ENCODE measurements at regions not wholly inside any gene's neighbourhood (a gene's known extent, or its start where the extent isn't known, plus 50 kb on each side); places are given as distances from the start of the nearest gene placed in this dataset.

- DNase-seq (ENCODE audit: low read depth): no peak
- no peak for TF ChIP-seq CTCF (IDR thresholded peaks at IDR 0.05; ENCODE audit: control insufficient read depth, extremely low read depth, insufficient read depth)
- H3K4me3 ChIP-seq (ENCODE audit: low read depth, low read length): no peak overlapping the region
Observed at GRCh38 chr10:105596749-105597148, 955.7 kb downstream of the SORCS3 start.

GRCh38 chr10:105594296-105594695 lies 953.2 kb downstream of the SORCS3 start:
- H3K4me3 ChIP-seq (ENCODE audit: low read depth, low read length): no peak overlapping the region
- TF ChIP-seq CTCF (IDR thresholded peaks at IDR 0.05; ENCODE audit: control insufficient read depth, extremely low read depth, insufficient read depth): no peak
- no peak for DNase-seq (ENCODE audit: low read depth)

- no peak overlapping the region for H3K4me3 ChIP-seq (ENCODE audit: low read depth, low read length)
- no peak for DNase-seq (ENCODE audit: low read depth)
- no peak for TF ChIP-seq CTCF (IDR thresholded peaks at IDR 0.05; ENCODE audit: control insufficient read depth, extremely low read depth, insufficient read depth)
Observed at GRCh38 chr10:105592468-105592867, 951.4 kb downstream of the SORCS3 start.

GRCh38 chr10:105586451-105587098 lies 945.5 kb downstream of the SORCS3 start:
- TF ChIP-seq CTCF (IDR thresholded peaks at IDR 0.05; ENCODE audit: control insufficient read depth, extremely low read depth, insufficient read depth): no peak
- no peak for DNase-seq (ENCODE audit: low read depth)
- H3K4me3 ChIP-seq (ENCODE audit: low read depth, low read length): no peak overlapping the region

- H3K4me3 ChIP-seq (ENCODE audit: low read depth, low read length): no peak overlapping the region
- no peak for DNase-seq (ENCODE audit: low read depth)
- TF ChIP-seq CTCF (IDR thresholded peaks at IDR 0.05; ENCODE audit: control insufficient read depth, extremely low read depth, insufficient read depth): no peak
Observed at GRCh38 chr10:105585753-105586152, 944.7 kb downstream of the SORCS3 start.

- DNase-seq (ENCODE audit: low read depth): no peak
- TF ChIP-seq CTCF (IDR thresholded peaks at IDR 0.05; ENCODE audit: control insufficient read depth, extremely low read depth, insufficient read depth): no peak
- H3K4me3 ChIP-seq (ENCODE audit: low read depth, low read length): no peak overlapping the region
Observed at GRCh38 chr10:105585171-105585570, 944.1 kb downstream of the SORCS3 start.

GRCh38 chr10:105579112-105579511 lies 938.0 kb downstream of the SORCS3 start:
- no peak overlapping the region for H3K4me3 ChIP-seq (ENCODE audit: low read depth, low read length)
- no peak for DNase-seq (ENCODE audit: low read depth)
- no peak for TF ChIP-seq CTCF (IDR thresholded peaks at IDR 0.05; ENCODE audit: control insufficient read depth, extremely low read depth, insufficient read depth)

Measured in LNCaP clone FGC (cell line).